Stimulated activated effector memory CD8-positive, alpha-beta T cell treated with anti-CD3 and anti-CD28 coated beads, Interleukin-12 subunit alpha, Interleukin-12 subunit beta, amount 100 ng/mL, for 72 hours (primary cell): ENCODE measurements at regions not wholly inside any gene's neighbourhood (a gene's known extent, or its start where the extent isn't known, plus 50 kb on each side); places are given as distances from the start of the nearest gene placed in this dataset.
A peak's percentile ranks its signal among the peaks of the same experiment; 100 is the strongest.
"Not testable (repeated sequence)": the region's sequence is repeated elsewhere in the genome, so short reads cannot be mapped to it uniquely, and the experiment has no call there.

Source experiments
- ATAC-seq: fragments of 150-1000 bp; cut with Tn5 transposase; 2 replicates; pipeline ENCODE4 v1.10.0; 2021
- DNase-seq, 2 donors: peaks; one replicate each; pipeline ENCODE4 v3.0.0; 2021 to 2022; ENCODE audit warnings: low spot score in 2 of 2
- H3K27ac Mint-ChIP-seq: one replicate; pipeline ENCODE4 v1.8.0; 2022; ENCODE audit warnings: mild to moderate bottlenecking, mixed read lengths
- H3K36me3 Mint-ChIP-seq: one replicate; pipeline ENCODE4 v1.8.0; 2022; ENCODE audit warnings: mild to moderate bottlenecking, mixed read lengths
- H3K4me1 Mint-ChIP-seq: one replicate; pipeline ENCODE4 v1.8.0; 2022; ENCODE audit warnings: mixed read lengths
- H3K4me3 Mint-ChIP-seq: one replicate; pipeline ENCODE4 v1.8.0; 2022; ENCODE audit warnings: mild to moderate bottlenecking, mixed read lengths
- H3K9me3 Mint-ChIP-seq: one replicate; pipeline ENCODE4 v1.8.0; 2022; ENCODE audit warnings: mixed read lengths

GRCh38 chr7:128598946-128599345 lies 73.1 kb upstream of the GARIN1A start:
- not testable (repeated sequence) for H3K27ac Mint-ChIP-seq, H3K4me3 Mint-ChIP-seq, DNase-seq, H3K9me3 Mint-ChIP-seq, ATAC-seq, H3K4me1 Mint-ChIP-seq
- peaks cover 76% of the 10 kb centered on the region for H3K36me3 Mint-ChIP-seq

GRCh38 chr7:128608678-128609421 lies 63.2 kb upstream of the GARIN1A start:
- Mint-ChIP-seq H3K4me3 (peak overlapping the region; percentile 56), H3K27ac (peak overlapping the region; percentile 64), H3K36me3 (peaks cover 84% of the 10 kb centered on the region)
- ATAC-seq, result peak; percentile 92
- DNase-seq, H3K9me3 Mint-ChIP-seq, H3K4me1 Mint-ChIP-seq: not testable (repeated sequence)

- DNase-seq, H3K9me3 Mint-ChIP-seq, ATAC-seq, H3K4me1 Mint-ChIP-seq, H3K4me3 Mint-ChIP-seq, H3K27ac Mint-ChIP-seq: not testable (repeated sequence)
- peaks cover 93% of the 10 kb centered on the region for H3K36me3 Mint-ChIP-seq
These were observed 58.7 kb upstream of the GARIN1A start for GRCh38 chr7:128613366-128613765.

- not testable (repeated sequence) for H3K9me3 Mint-ChIP-seq, H3K4me1 Mint-ChIP-seq, ATAC-seq, H3K4me3 Mint-ChIP-seq, H3K27ac Mint-ChIP-seq, DNase-seq
- peaks cover 94% of the 10 kb centered on the region for H3K36me3 Mint-ChIP-seq
These were observed 57.3 kb upstream of the GARIN1A start for GRCh38 chr7:128614812-128615211.

- peaks cover 98% of the 10 kb centered on the region for H3K36me3 Mint-ChIP-seq
- DNase-seq, H3K9me3 Mint-ChIP-seq, H3K4me3 Mint-ChIP-seq, H3K4me1 Mint-ChIP-seq, H3K27ac Mint-ChIP-seq, ATAC-seq: not testable (repeated sequence)
These were observed 55.3 kb upstream of the GARIN1A start for GRCh38 chr7:128616799-128617198.
